NT2/D1 (cell line): ENCODE measurements at regions not wholly inside any gene's neighbourhood (a gene's known extent, or its start where the extent isn't known, plus 50 kb on each side); places are given as distances from the start of the nearest gene placed in this dataset.
"Not testable (repeated sequence)": the region's sequence is repeated elsewhere in the genome, so short reads cannot be mapped to it uniquely, and the experiment has no call there.

ENCODE experiments used
- DNase-seq: peaks from one replicate; pipeline ENCODE4 v3.0.0-alpha.2; 2011; ENCODE audit warnings: low read depth, low spot score
- H3K27me3 ChIP-seq: 2 replicates; pipeline ENCODE4 v1.6.0; 2011; ENCODE audit warnings: mild to moderate bottlenecking; ENCODE audit not compliant: insufficient read length, insufficient read depth
- H3K36me3 ChIP-seq: 2 replicates; pipeline ENCODE4 v1.6.1; 2011; ENCODE audit warnings: mild to moderate bottlenecking, low read length, mixed read lengths; ENCODE audit not compliant: insufficient read depth, insufficient read length
- H3K4me1 ChIP-seq: 2 replicates; pipeline ENCODE4 v1.5.1; 2011; ENCODE audit not compliant: insufficient read depth, insufficient read length
- H3K4me3 ChIP-seq: 2 replicates; pipeline ENCODE4 v1.5.1; 2011; ENCODE audit warnings: low read depth; ENCODE audit not compliant: insufficient read length
- H3K9ac ChIP-seq: 2 replicates; pipeline ENCODE4 v1.6.0; 2011; ENCODE audit warnings: low read depth; ENCODE audit not compliant: insufficient read length
- H3K9me3 ChIP-seq: 2 replicates; pipeline ENCODE4 v1.5.1; 2011; ENCODE audit warnings: mild to moderate bottlenecking, low read length; ENCODE audit not compliant: insufficient read depth
- SUZ12 ChIP-seq: IDR thresholded peaks from 2 replicates; pipeline ENCODE4 v1.6.1; 2011; ENCODE audit not compliant: insufficient read length, insufficient read depth; ENCODE audit errors: extremely low read depth
- YY1 ChIP-seq: IDR thresholded peaks from 2 replicates; pipeline ENCODE4 v1.6.1; 2011; ENCODE audit not compliant: insufficient read length, insufficient read depth
- ZNF274 ChIP-seq: IDR thresholded peaks from 2 replicates; pipeline ENCODE4 v1.6.1; 2011; ENCODE audit warnings: mild to moderate bottlenecking, low read depth, low read length

- no peak for DNase-seq
- H3K4me3 ChIP-seq, result no peak overlapping the region
- H3K27me3 ChIP-seq, result no peaks in the 10 kb centered on the region
- TF ChIP-seq SUZ12, result no peak
- no peak for TF ChIP-seq ZNF274
- TF ChIP-seq YY1, result no peak
- H3K9ac ChIP-seq, result no peak overlapping the region
- H3K9me3 ChIP-seq, result peaks cover 4% of the 10 kb centered on the region; the same call in 1 of the 2 replicates
- H3K36me3 ChIP-seq, result no peaks in the 10 kb centered on the region
- no peaks in the 10 kb centered on the region for H3K4me1 ChIP-seq
Observed at GRCh38 chr3:43838009-43838758, 147.4 kb downstream of the ABHD5 start.

GRCh38 chr3:43838877-43839276 is 148.1 kb downstream of the ABHD5 start:
- Histone ChIP-seq H3K9me3 (peaks cover 4% of the 10 kb centered on the region; the same call in 1 of the 2 replicates), H3K27me3 (no peaks in the 10 kb centered on the region), H3K9ac (no peak overlapping the region), H3K36me3 (no peaks in the 10 kb centered on the region), H3K4me3 (no peak overlapping the region), H3K4me1 (no peaks in the 10 kb centered on the region)
- TF ChIP-seq SUZ12 (no peak), ZNF274 (no peak), YY1 (no peak)
- no peak for DNase-seq

- Histone ChIP-seq H3K9me3 (no peaks in the 10 kb centered on the region; the same call in 1 of the 2 replicates), H3K27me3 (no peaks in the 10 kb centered on the region), H3K36me3 (no peaks in the 10 kb centered on the region), H3K9ac (no peak overlapping the region), H3K4me3 (no peak overlapping the region), H3K4me1 (no peaks in the 10 kb centered on the region)
- no peak for DNase-seq
- no peak for TF ChIP-seq ZNF274
Observed at GRCh38 chr3:43843386-43843785, 152.6 kb downstream of the ABHD5 start.

- no peaks in the 10 kb centered on the region for H3K4me1 ChIP-seq
- no peak overlapping the region for H3K9ac ChIP-seq
- no peaks in the 10 kb centered on the region for H3K36me3 ChIP-seq
- H3K4me3 ChIP-seq, result no peak overlapping the region
- H3K27me3 ChIP-seq, result no peaks in the 10 kb centered on the region
- no peaks in the 10 kb centered on the region for H3K9me3 ChIP-seq
- TF ChIP-seq YY1 (no peak), SUZ12 (no peak), ZNF274 (no peak)
- no peak for DNase-seq
Observed at GRCh38 chr3:43844757-43845156, 154.0 kb downstream of the ABHD5 start.

- H3K36me3 ChIP-seq, H3K4me1 ChIP-seq, DNase-seq, H3K9ac ChIP-seq, H3K9me3 ChIP-seq, H3K4me3 ChIP-seq, H3K27me3 ChIP-seq: not testable (repeated sequence)
Observed at GRCh38 chr3:43845553-43845952, 154.8 kb downstream of the ABHD5 start.

DNA sequence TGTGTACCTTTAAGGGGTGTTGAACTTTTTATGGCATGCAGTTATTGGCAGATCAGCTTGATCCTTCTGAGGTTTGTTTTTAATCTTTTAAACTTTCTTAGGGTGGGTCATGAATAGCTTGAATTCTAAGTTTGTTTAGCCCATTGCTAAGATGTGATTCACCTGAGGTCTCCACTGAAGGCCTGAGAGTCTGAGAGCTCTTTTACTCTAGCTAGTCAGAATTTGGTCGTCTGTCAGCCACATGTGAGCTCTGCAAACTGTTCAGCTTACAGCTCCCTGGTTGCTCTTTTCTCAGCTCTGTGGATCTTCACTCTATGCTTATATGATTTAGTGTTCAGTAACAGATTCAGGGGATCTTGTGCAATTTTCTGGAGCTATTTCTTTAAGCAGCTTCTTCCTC is 161.3 kb downstream of the ABHD5 start:
- no peak for DNase-seq
- TF ChIP-seq YY1 (no peak), ZNF274 (no peak), SUZ12 (no peak)
- H3K9ac ChIP-seq, result no peak overlapping the region

DNA sequence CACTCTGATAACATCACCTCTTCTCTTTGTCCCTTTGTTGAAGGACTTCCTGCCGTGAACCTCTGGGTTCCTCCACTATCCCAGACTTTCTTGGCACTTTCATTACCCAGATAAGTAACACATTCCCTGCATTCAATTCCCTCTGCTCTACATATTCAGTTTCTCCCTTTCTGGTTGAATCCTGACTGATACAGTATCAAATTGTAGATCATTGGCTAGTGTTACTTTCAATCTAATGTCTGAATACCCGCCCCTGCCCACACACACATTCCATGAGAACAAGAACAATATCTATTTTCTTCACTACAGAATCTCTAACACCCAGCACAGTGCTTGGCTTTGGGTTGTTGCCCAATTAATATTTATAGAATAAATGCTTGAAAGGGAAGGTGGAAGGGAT is 163.5 kb downstream of the ABHD5 start:
- no peaks in the 10 kb centered on the region for H3K9me3 ChIP-seq
- peaks cover 11% of the 10 kb centered on the region for H3K4me1 ChIP-seq
- TF ChIP-seq YY1 (no peak), ZNF274 (no peak), SUZ12 (no peak)

More for the DNA sequence above, 161.3 kb downstream of the ABHD5 start:
- no peak overlapping the region for H3K4me3 ChIP-seq
- H3K9me3 ChIP-seq, result no peaks in the 10 kb centered on the region
- no peaks in the 10 kb centered on the region for H3K36me3 ChIP-seq
- H3K27me3 ChIP-seq, result no peaks in the 10 kb centered on the region
- peaks cover 6% of the 10 kb centered on the region for H3K4me1 ChIP-seq

DNA sequence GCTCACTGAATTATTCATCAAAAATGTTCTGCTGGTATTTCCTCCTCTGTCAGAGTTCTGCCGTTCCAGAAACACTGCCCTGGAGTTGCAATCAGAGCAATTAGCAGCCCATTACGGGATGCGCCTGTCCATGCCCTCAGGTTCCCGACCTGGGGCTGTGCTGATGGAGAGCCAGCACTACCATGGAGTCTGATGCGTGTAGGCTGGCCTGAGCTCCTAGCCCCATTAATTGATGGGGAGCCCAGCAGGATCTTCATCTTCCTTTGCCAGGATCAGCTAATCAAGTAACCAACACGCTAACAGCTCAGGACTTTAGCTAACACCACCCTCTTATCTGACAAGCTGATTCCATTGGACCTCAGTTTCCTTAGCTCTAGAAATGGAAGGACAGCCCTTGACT is 164.2 kb downstream of the ABHD5 start:
- peaks cover 11% of the 10 kb centered on the region for H3K4me1 ChIP-seq
- H3K9ac ChIP-seq, result no peak overlapping the region
- no peaks in the 10 kb centered on the region for H3K36me3 ChIP-seq
- no peaks in the 10 kb centered on the region for H3K9me3 ChIP-seq
- DNase-seq, result no peak
- peaks cover 10% of the 10 kb centered on the region for H3K27me3 ChIP-seq
- no peak overlapping the region for H3K4me3 ChIP-seq
- no peak for TF ChIP-seq YY1
- TF ChIP-seq ZNF274, result no peak
- TF ChIP-seq SUZ12, result no peak

More for the DNA sequence above, 163.5 kb downstream of the ABHD5 start:
- Histone ChIP-seq H3K27me3 (peaks cover 4% of the 10 kb centered on the region), H3K9ac (no peak overlapping the region), H3K4me3 (no peak overlapping the region), H3K36me3 (no peaks in the 10 kb centered on the region)
- no peak for DNase-seq
